ENCODE measurements at regions not wholly inside any gene's neighbourhood (a gene's known extent, or its start where the extent isn't known, plus 50 kb on each side); places are given as distances from the start of the nearest gene placed in this dataset.

DNA sequence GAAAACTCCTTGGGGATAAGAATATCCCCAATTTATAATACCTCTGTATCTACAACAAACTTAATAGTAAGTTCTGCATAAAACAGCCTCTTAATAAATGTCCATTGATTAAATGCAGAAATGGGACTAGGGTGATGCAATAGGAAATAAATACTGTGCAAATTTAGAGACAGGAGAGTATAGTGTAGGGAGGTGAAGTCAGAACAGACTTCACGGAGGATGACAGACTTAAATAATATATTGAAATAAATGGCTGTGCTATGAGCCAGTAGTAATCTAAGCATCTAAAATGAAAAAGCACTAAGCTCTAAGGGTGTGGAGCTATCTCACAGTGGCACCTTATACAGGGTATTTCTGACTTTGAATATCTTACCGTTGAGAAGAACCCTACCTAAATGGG, 265.3 kb downstream of the GRIN2B start:
- TF ChIP-seq, protein P1, sequence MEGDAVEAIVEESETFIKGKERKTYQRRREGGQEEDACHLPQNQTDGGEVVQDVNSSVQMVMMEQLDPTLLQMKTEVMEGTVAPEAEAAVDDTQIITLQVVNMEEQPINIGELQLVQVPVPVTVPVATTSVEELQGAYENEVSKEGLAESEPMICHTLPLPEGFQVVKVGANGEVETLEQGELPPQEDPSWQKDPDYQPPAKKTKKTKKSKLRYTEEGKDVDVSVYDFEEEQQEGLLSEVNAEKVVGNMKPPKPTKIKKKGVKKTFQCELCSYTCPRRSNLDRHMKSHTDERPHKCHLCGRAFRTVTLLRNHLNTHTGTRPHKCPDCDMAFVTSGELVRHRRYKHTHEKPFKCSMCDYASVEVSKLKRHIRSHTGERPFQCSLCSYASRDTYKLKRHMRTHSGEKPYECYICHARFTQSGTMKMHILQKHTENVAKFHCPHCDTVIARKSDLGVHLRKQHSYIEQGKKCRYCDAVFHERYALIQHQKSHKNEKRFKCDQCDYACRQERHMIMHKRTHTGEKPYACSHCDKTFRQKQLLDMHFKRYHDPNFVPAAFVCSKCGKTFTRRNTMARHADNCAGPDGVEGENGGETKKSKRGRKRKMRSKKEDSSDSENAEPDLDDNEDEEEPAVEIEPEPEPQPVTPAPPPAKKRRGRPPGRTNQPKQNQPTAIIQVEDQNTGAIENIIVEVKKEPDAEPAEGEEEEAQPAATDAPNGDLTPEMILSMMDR (conservative IDR thresholded peaks at IDR 0.05; ENCODE audit: low read depth, low read length): no peak
- TF ChIP-seq POLR2A (IDR thresholded peaks at IDR 0.05; ENCODE audit: low read depth, low read length) (no peak), FOS (IDR thresholded peaks at IDR 0.05; ENCODE audit: low read depth, low read length) (no peak), RCOR1 (IDR thresholded peaks at IDR 0.05; ENCODE audit: insufficient replicate concordance, low read length) (no peak), RFX5 (IDR thresholded peaks at IDR 0.05; ENCODE audit: low read depth, low read length) (no peak), BHLHE40 (IDR thresholded peaks at IDR 0.05; ENCODE audit: low read depth, low read length) (no peak), USF2 (IDR thresholded peaks at IDR 0.05; ENCODE audit: low read depth, low read length) (no peak), NFE2L2 (IDR thresholded peaks at IDR 0.05; ENCODE audit: low read depth, low read length) (no peak), CEBPB (IDR thresholded peaks at IDR 0.05; ENCODE audit: low read depth, low read length) (no peak), RAD21 (IDR thresholded peaks at IDR 0.05; ENCODE audit: low read length) (no peak)
- TF ChIP-seq, protein P2, sequence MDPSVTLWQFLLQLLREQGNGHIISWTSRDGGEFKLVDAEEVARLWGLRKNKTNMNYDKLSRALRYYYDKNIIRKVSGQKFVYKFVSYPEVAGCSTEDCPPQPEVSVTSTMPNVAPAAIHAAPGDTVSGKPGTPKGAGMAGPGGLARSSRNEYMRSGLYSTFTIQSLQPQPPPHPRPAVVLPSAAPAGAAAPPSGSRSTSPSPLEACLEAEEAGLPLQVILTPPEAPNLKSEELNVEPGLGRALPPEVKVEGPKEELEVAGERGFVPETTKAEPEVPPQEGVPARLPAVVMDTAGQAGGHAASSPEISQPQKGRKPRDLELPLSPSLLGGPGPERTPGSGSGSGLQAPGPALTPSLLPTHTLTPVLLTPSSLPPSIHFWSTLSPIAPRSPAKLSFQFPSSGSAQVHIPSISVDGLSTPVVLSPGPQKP (IDR thresholded peaks at IDR 0.05; ENCODE audit: borderline replicate concordance, low read depth, low read length): no peak

Data from IMR-90 (cell line).